Urinary bladder (tissue), 3 donors: ENCODE measurements at regions not wholly inside any gene's neighbourhood (a gene's known extent, or its start where the extent isn't known, plus 50 kb on each side); places are given as distances from the start of the nearest gene placed in this dataset.

ENCODE experiments used
- DNase-seq: peaks from one replicate; pipeline ENCODE4 v3.0.0-alpha.2; 2015; ENCODE audit errors: extremely low spot score
- H3K27ac ChIP-seq: one replicate; pipeline ENCODE4 v1.5.1; 2013; ENCODE audit warnings: low read depth, mild to moderate bottlenecking, moderate library complexity
- H3K36me3 ChIP-seq: one replicate; pipeline ENCODE4 v1.6.1; 2013; ENCODE audit warnings: mild to moderate bottlenecking, moderate library complexity; ENCODE audit not compliant: insufficient read depth
- H3K4me1 ChIP-seq: one replicate; pipeline ENCODE4 v1.6.1; 2013; ENCODE audit warnings: mild to moderate bottlenecking, moderate library complexity; ENCODE audit not compliant: insufficient read depth
- H3K4me3 ChIP-seq: one replicate; pipeline ENCODE4 v1.5.1; 2013; ENCODE audit warnings: low read depth, low read length
- WGBS: extraction: QIAGEN DNeasy Blood & Tissue Kit; methylation state at CpG from one replicate; pipeline ENCODE4 v1.1.7; 2013; 5-methylcytosine and 5-hydroxymethylcytosine counted together
- donor health status: healthy with polysubstance abuse.
- donor health status: healthy.

GRCh38 chr7:45971661-45972175 is 50.6 kb upstream of the IGFBP3 start:
- no peak for DNase-seq
- no peaks in the 10 kb centered on the region for H3K4me1 ChIP-seq
- H3K36me3 ChIP-seq, result no peaks in the 10 kb centered on the region
- WGBS, result 94% methylated on average over 5 of the region's 5 CpGs
- no peak overlapping the region for H3K27ac ChIP-seq
- H3K4me3 ChIP-seq, result no peak overlapping the region

GRCh38 chr7:45971171-45971570 is 50.1 kb upstream of the IGFBP3 start:
- WGBS, result 95% methylated on average over 5 of the region's 5 CpGs
- Histone ChIP-seq H3K36me3 (no peaks in the 10 kb centered on the region), H3K4me1 (no peaks in the 10 kb centered on the region), H3K4me3 (no peak overlapping the region), H3K27ac (no peak overlapping the region)
- no peak for DNase-seq
